NB4 (cell line): ENCODE measurements at regions not wholly inside any gene's neighbourhood (a gene's known extent, or its start where the extent isn't known, plus 50 kb on each side); places are given as distances from the start of the nearest gene placed in this dataset.

Experiments used
- TF ChIP-seq, protein P1 (sequence below): IDR thresholded peaks from one replicate; pipeline ENCODE4 v1.5.1; 2012; ENCODE audit warnings: low read depth, low read length
- TF ChIP-seq, protein P2 (sequence below): IDR thresholded peaks from 2 replicates; pipeline ENCODE4 v1.6.1; 2011; ENCODE audit warnings: low read depth, low read length

DNA sequence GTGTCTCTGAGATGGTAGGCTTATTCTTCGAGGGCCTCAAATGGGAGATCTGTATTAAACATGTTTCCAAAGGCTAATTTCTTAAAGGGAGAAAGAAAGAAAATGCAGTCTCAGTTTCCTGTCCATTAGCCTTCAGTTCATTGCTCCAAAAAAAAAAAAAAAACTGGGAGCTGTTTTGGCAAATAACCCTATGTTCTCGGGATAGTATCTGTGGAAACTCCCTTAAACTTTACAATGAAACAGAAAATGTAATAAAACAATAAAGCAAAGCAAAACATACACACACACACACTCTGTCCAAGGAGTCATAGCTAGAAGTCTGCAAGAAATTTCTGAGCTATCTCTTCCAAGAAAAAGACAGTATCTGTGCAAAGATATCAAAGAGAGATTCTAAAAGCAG, 172.5 kb upstream of the CELF2 start:
- TF ChIP-seq, protein P1, sequence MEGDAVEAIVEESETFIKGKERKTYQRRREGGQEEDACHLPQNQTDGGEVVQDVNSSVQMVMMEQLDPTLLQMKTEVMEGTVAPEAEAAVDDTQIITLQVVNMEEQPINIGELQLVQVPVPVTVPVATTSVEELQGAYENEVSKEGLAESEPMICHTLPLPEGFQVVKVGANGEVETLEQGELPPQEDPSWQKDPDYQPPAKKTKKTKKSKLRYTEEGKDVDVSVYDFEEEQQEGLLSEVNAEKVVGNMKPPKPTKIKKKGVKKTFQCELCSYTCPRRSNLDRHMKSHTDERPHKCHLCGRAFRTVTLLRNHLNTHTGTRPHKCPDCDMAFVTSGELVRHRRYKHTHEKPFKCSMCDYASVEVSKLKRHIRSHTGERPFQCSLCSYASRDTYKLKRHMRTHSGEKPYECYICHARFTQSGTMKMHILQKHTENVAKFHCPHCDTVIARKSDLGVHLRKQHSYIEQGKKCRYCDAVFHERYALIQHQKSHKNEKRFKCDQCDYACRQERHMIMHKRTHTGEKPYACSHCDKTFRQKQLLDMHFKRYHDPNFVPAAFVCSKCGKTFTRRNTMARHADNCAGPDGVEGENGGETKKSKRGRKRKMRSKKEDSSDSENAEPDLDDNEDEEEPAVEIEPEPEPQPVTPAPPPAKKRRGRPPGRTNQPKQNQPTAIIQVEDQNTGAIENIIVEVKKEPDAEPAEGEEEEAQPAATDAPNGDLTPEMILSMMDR = no peak
- TF ChIP-seq, protein P2, sequence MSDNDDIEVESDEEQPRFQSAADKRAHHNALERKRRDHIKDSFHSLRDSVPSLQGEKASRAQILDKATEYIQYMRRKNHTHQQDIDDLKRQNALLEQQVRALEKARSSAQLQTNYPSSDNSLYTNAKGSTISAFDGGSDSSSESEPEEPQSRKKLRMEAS = no peak
